H1 (cell line): ENCODE measurements at regions not wholly inside any gene's neighbourhood (a gene's known extent, or its start where the extent isn't known, plus 50 kb on each side); places are given as distances from the start of the nearest gene placed in this dataset.

ENCODE experiments used
- NRF1 ChIP-seq: IDR thresholded peaks from 2 replicates; pipeline ENCODE4 v1.6.1; 2011; ENCODE audit warnings: mild to moderate bottlenecking, low read depth, low read length, improper control_type of control experiment
- RBBP5 ChIP-seq: IDR thresholded peaks from 2 replicates; pipeline ENCODE4 v1.7.1; 2012; ENCODE audit warnings: low read depth, mild to moderate bottlenecking, inconsistent platforms, low read length, moderate library complexity, borderline replicate concordance
- SP4 ChIP-seq: IDR thresholded peaks from 2 replicates; pipeline ENCODE4 v1.6.1; 2012; ENCODE audit warnings: low read length, inconsistent platforms
- TF ChIP-seq, protein P1 (sequence below): IDR thresholded peaks from 2 replicates; pipeline ENCODE4 v1.6.1; 2011; ENCODE audit warnings: low read depth, mild to moderate bottlenecking, low read length; ENCODE audit not compliant: insufficient read depth

DNA sequence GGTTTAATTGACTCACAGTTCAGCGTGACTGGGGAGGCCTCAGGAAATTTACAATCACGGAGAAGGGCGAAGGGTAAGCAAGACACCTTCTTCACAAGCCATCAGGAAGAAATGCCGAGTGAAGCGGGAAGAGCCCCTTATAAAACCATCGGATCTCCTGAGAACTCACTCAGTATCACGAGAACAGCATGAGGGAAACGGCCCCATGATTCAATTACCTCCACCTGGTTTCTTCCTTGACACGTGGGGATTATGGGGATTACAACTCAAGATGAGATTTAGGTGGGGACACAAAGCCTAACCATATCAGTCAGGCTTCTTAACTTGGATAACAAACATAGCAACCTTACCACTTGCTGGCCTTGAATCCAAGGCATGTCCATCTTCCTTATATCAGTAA, 73.6 kb upstream of the FOXN2 start (continued):
- no peak for TF ChIP-seq RBBP5
- no peak for TF ChIP-seq SP4
- TF ChIP-seq, protein P1, sequence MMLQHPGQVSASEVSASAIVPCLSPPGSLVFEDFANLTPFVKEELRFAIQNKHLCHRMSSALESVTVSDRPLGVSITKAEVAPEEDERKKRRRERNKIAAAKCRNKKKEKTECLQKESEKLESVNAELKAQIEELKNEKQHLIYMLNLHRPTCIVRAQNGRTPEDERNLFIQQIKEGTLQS, result no peak
- TF ChIP-seq NRF1, result no peak
